ENCODE measurements at regions not wholly inside any gene's neighbourhood (a gene's known extent, or its start where the extent isn't known, plus 50 kb on each side); places are given as distances from the start of the nearest gene placed in this dataset.

- intact Hi-C loops (cut with DNase I) = no loop called here
- H3K27me3 ChIP-seq (ENCODE audit: control insufficient read depth in 1 of 2, insufficient read depth in 2 of 2, low read length in 1 of 2) = no peaks in the 10 kb centered on the region
- H3K4me1 ChIP-seq (ENCODE audit: control insufficient read depth in 1 of 2, insufficient read depth in 2 of 2, low read length in 2 of 2) = no peaks in the 10 kb centered on the region
- no peak overlapping the region for H3K27ac ChIP-seq (ENCODE audit: low read depth in 1 of 2, low read length in 2 of 2)
- no peak for DNase-seq
- no peaks in the 10 kb centered on the region for H3K9me3 ChIP-seq (ENCODE audit: control insufficient read depth, low read length)
- ATAC-seq (ENCODE audit: low FRiP score) = no peak
- H3K4me3 ChIP-seq (ENCODE audit: low read length in 2 of 2) = no peak overlapping the region
- H3K36me3 ChIP-seq (ENCODE audit: control insufficient read depth in 1 of 2, insufficient read depth in 2 of 2, low read length in 1 of 2) = no peaks in the 10 kb centered on the region
Observed at GRCh38 chr14:79937433-79937832, 273.9 kb downstream of the DIO2 start.

GRCh38 chr14:79924551-79924950 lies 286.8 kb downstream of the DIO2 start:
- H3K36me3 ChIP-seq (ENCODE audit: control insufficient read depth in 1 of 2, insufficient read depth in 2 of 2, low read length in 1 of 2) = no peaks in the 10 kb centered on the region
- WGBS, 2 donors = 59 to 64% methylated on average over 2 of the region's 2 CpGs
- no peaks in the 10 kb centered on the region for H3K27me3 ChIP-seq (ENCODE audit: control insufficient read depth in 1 of 2, insufficient read depth in 2 of 2, low read length in 1 of 2)
- ATAC-seq (ENCODE audit: low FRiP score) (no peak), DNase-seq (no peak)
- no peak overlapping the region for H3K27ac ChIP-seq (ENCODE audit: low read depth in 1 of 2, low read length in 2 of 2)
- H3K9me3 ChIP-seq (ENCODE audit: control insufficient read depth, low read length) = peaks cover 3% of the 10 kb centered on the region
- intact Hi-C loops (cut with DNase I) = no loop called here
- H3K4me1 ChIP-seq (ENCODE audit: control insufficient read depth in 1 of 2, insufficient read depth in 2 of 2, low read length in 2 of 2) = no peaks in the 10 kb centered on the region
- H3K4me3 ChIP-seq (ENCODE audit: low read length in 2 of 2) = no peak overlapping the region

GRCh38 chr14:79920180-79920692 lies 291.1 kb downstream of the DIO2 start:
- WGBS, 2 donors = 79 to 84% methylated on average over 7 of the region's 7 CpGs
- Histone ChIP-seq H3K4me1 (ENCODE audit: control insufficient read depth in 1 of 2, insufficient read depth in 2 of 2, low read length in 2 of 2) (no peaks in the 10 kb centered on the region), H3K27ac (ENCODE audit: low read depth in 1 of 2, low read length in 2 of 2) (no peak overlapping the region), H3K27me3 (ENCODE audit: control insufficient read depth in 1 of 2, insufficient read depth in 2 of 2, low read length in 1 of 2) (no peaks in the 10 kb centered on the region), H3K36me3 (ENCODE audit: control insufficient read depth in 1 of 2, insufficient read depth in 2 of 2, low read length in 1 of 2) (no peaks in the 10 kb centered on the region), H3K9me3 (ENCODE audit: control insufficient read depth, low read length) (peaks cover 3% of the 10 kb centered on the region), H3K4me3 (ENCODE audit: low read length in 2 of 2) (no peak overlapping the region)
- DNase-seq = no peak
- intact Hi-C loops (cut with DNase I) = no loop called here
- no peak for ATAC-seq (ENCODE audit: low FRiP score)

Measured in aorta (tissue), 5 donors.